NCI-H1105 (cell line): ENCODE measurements at regions not wholly inside any gene's neighbourhood (a gene's known extent, or its start where the extent isn't known, plus 50 kb on each side); places are given as distances from the start of the nearest gene placed in this dataset.
A peak's percentile ranks its signal among the peaks of the same experiment; 100 is the strongest.
"Not testable (repeated sequence)": the region's sequence is repeated elsewhere in the genome, so short reads cannot be mapped to it uniquely, and the experiment has no call there.

Source experiments
- DNase-seq: peaks from one replicate; lab custom pipeline; 2025; lab: John Stamatoyannopoulos, UW

- no peak for DNase-seq
Measured at GRCh38 chr10:9291081-9291480, 1236.6 kb downstream of the GATA3 start.

GRCh38 chr10:9294132-9294663, 1239.7 kb downstream of the GATA3 start:
- DNase-seq = no peak

GRCh38 chr10:9294865-9295264, 1240.4 kb downstream of the GATA3 start:
- no peak for DNase-seq

GRCh38 chr10:9296190-9296589, 1241.7 kb downstream of the GATA3 start:
- no peak for DNase-seq

GRCh38 chr10:9297580-9297979, 1243.1 kb downstream of the GATA3 start:
- DNase-seq = no peak

- DNase-seq = no peak
Measured at GRCh38 chr10:9299966-9300365, 1245.5 kb downstream of the GATA3 start.

- no peak for DNase-seq
Measured at GRCh38 chr10:9301148-9301547, 1246.7 kb downstream of the GATA3 start.

GRCh38 chr10:9301554-9301953, 1247.1 kb downstream of the GATA3 start:
- DNase-seq = no peak

- DNase-seq = peak; percentile 8
Measured at GRCh38 chr10:9302140-9302746, 1247.8 kb downstream of the GATA3 start.

GRCh38 chr10:9305018-9305655, 1250.6 kb downstream of the GATA3 start:
- peak; percentile 20 for DNase-seq

- DNase-seq = no peak
Measured at GRCh38 chr10:9311702-9312499, 1257.4 kb downstream of the GATA3 start.

GRCh38 chr10:9315292-9315691, 1260.8 kb downstream of the GATA3 start:
- no peak for DNase-seq

GRCh38 chr10:9331583-9332008, 1277.1 kb downstream of the GATA3 start:
- no peak for DNase-seq

- no peak for DNase-seq
Measured at GRCh38 chr10:9334270-9334669, 1279.8 kb downstream of the GATA3 start.

- no peak for DNase-seq
Measured at GRCh38 chr10:9339716-9340115, 1285.2 kb downstream of the GATA3 start.

GRCh38 chr10:9342885-9343570, 1288.5 kb downstream of the GATA3 start:
- no peak for DNase-seq

GRCh38 chr10:9347933-9348332, 1293.4 kb downstream of the GATA3 start:
- DNase-seq = not testable (repeated sequence)

- no peak for DNase-seq
Measured at GRCh38 chr10:9357471-9357870, 1303.0 kb downstream of the GATA3 start.

- no peak for DNase-seq
Measured at GRCh38 chr10:9362721-9363120, 1308.2 kb downstream of the GATA3 start.

GRCh38 chr10:9379183-9379582, 1324.7 kb downstream of the GATA3 start:
- no peak for DNase-seq

GRCh38 chr10:9381733-9382532, 1327.4 kb downstream of the GATA3 start:
- no peak for DNase-seq

- DNase-seq = no peak
Measured at GRCh38 chr10:9382533-9382866, 1328.0 kb downstream of the GATA3 start.
